Activated CD8-positive, alpha-beta memory T cell treated with anti-CD3 and anti-CD28 coated beads, Interleukin-2, amount 10 ng/mL, durations not matched to agents 7 days and 5 days (primary cell): ENCODE measurements at regions not wholly inside any gene's neighbourhood (a gene's known extent, or its start where the extent isn't known, plus 50 kb on each side); places are given as distances from the start of the nearest gene placed in this dataset.

ENCODE experiments used
- ATAC-seq: fragments of 150-1000 bp; cut with Tn5 transposase; one replicate; pipeline ENCODE4 v1.10.0; 2021; ENCODE audit warnings: moderate library complexity
- CTCF ChIA-PET: fragments of 350-600 bp; sonication (Branson Sonifier 250); formaldehyde crosslinking; loops from one replicate; lab custom pipeline; 2021; ENCODE audit warnings: antibody characterized with exemption; lab: Charles Lee
- DNase-seq: peaks from one replicate; pipeline ENCODE4 v3.0.0-alpha.2; 2020
- H3K27ac Mint-ChIP-seq: one replicate; pipeline ENCODE4 v1.8.0; 2021; ENCODE audit warnings: mild to moderate bottlenecking, mixed read lengths
- H3K27me3 Mint-ChIP-seq: one replicate; pipeline ENCODE4 v1.8.0; 2021; ENCODE audit warnings: mixed read lengths
- H3K36me3 Mint-ChIP-seq: one replicate; pipeline ENCODE4 v1.8.0; 2021; ENCODE audit warnings: mild to moderate bottlenecking, mixed read lengths
- H3K4me1 Mint-ChIP-seq: one replicate; pipeline ENCODE4 v1.8.0; 2021; ENCODE audit warnings: mixed read lengths
- H3K4me3 Mint-ChIP-seq: one replicate; pipeline ENCODE4 v1.8.0; 2021; ENCODE audit warnings: mild to moderate bottlenecking, moderate library complexity, mixed read lengths
- H3K9me3 Mint-ChIP-seq: one replicate; pipeline ENCODE4 v1.8.0; 2022; ENCODE audit warnings: low read depth, mixed read lengths

DNA sequence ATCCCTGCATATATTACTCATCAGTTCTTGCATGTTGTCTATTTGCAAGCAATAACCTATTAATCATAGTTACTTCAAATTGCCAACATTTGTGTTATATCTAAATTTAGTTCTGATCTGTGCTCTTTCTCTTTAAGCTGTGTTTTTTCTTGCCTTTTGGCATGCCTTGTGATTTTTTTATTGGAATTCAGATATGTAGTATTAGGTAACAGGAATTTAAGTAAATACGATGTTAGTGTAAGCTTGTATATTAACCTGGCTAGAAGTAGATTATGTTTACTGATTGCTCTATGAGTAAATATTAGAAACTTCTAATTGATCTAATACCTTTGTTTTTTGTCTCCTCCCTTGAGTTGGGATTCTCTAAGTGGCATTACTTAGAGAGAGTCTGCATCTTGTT is 718.9 kb upstream of the POT1 start:
- no peaks in the 10 kb centered on the region for H3K4me1 Mint-ChIP-seq
- H3K36me3 Mint-ChIP-seq: no peaks in the 10 kb centered on the region
- no peak overlapping the region for H3K4me3 Mint-ChIP-seq
- H3K27ac Mint-ChIP-seq: no peak overlapping the region
- CTCF ChIA-PET: no interaction called here
- DNase-seq: no peak
- peaks cover 4% of the 10 kb centered on the region for H3K9me3 Mint-ChIP-seq
- H3K27me3 Mint-ChIP-seq: no peaks in the 10 kb centered on the region
- ATAC-seq: no peak

DNA sequence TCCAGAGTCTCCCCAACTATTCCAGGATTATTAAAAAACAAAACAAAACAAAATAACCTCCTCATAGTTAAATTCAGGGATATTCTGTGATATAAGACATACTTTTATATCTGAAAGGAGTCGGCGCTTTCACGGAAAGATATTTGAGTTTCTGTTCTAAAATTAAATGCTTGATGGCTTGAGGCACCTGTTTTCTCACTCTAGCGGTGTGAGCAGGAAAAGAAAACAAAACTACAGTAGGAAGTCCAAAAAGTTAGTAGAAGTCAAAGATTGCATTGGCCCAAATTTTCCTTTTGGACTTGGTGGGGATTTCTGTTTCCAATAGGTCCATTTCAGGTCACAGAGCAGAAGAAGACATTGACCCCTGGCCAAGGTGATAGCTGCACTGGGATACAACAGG is 716.1 kb upstream of the POT1 start:
- Mint-ChIP-seq H3K9me3 (peaks cover 9% of the 10 kb centered on the region), H3K36me3 (no peaks in the 10 kb centered on the region), H3K27me3 (no peaks in the 10 kb centered on the region), H3K4me1 (no peaks in the 10 kb centered on the region), H3K27ac (no peak overlapping the region), H3K4me3 (no peak overlapping the region)
- ATAC-seq (no peak), DNase-seq (no peak)
- CTCF ChIA-PET: no interaction called here

DNA sequence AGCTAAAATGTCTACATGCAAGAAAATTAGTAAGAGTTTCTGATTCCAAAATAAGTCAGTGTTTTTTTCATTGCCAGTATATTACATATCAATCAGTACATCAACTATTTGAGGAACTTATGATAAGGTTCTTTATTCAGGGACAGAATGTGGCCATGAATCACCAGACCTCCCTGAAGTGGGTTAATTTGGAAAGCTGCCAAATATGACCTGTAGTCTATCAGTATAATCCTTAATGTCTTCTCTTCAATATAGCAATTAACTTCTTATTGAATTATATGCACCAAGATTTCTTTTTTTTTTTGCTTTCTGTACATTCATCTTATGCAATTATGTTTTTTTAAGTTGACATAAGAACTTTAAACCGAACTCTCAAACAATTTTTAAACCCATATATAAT is 714.5 kb upstream of the POT1 start:
- no peak overlapping the region for H3K4me3 Mint-ChIP-seq
- DNase-seq (no peak), ATAC-seq (no peak)
- peaks cover 11% of the 10 kb centered on the region for H3K9me3 Mint-ChIP-seq
- no peaks in the 10 kb centered on the region for H3K27me3 Mint-ChIP-seq
- H3K27ac Mint-ChIP-seq: no peak overlapping the region
- H3K36me3 Mint-ChIP-seq: no peaks in the 10 kb centered on the region
- no peaks in the 10 kb centered on the region for H3K4me1 Mint-ChIP-seq
- CTCF ChIA-PET: no interaction called here

DNA sequence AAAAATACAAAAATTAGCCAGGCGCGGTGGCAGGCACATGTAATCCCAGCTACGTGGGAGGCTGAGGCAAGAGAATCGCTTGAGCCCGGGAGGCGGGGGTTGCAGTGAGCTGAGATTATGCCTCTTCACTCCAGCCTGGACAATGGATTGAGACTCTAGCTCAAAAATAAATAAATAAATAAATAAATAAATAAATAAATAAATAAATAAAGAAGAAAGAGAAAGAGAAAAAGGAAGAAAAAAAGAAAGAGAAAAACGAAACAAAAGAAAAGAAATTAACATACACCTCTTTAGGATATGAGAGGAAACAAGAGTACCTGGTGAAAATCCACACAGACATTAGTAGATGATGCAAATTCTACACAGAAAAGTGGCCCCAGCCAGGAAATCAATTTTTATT is 713.7 kb upstream of the POT1 start:
- ATAC-seq: no peak
- no peaks in the 10 kb centered on the region for H3K36me3 Mint-ChIP-seq
- H3K9me3 Mint-ChIP-seq: peaks cover 8% of the 10 kb centered on the region
- CTCF ChIA-PET: no interaction called here
- H3K27ac Mint-ChIP-seq: no peak overlapping the region
- no peaks in the 10 kb centered on the region for H3K27me3 Mint-ChIP-seq
- H3K4me1 Mint-ChIP-seq: no peaks in the 10 kb centered on the region
- no peak overlapping the region for H3K4me3 Mint-ChIP-seq
- no peak for DNase-seq

DNA sequence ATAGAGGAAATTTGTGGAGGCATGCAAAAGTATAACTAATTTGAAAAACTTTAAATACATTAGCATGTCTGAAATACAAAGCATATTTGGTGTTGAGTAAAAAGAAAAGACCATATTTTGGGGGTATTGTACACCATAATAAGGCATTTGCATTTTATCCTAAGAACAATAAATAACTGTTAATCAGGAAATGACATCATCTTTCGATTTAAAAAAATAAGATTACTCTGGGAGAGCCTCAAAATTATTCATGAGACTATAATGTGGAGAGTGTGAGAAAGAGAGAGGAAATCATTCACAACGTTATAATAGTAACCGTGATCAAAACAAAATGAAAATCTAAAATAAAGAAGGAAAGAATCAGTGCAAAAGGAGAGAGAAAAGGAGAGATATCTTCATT is 712.3 kb upstream of the POT1 start:
- DNase-seq (no peak), ATAC-seq (no peak)
- Mint-ChIP-seq H3K27ac (no peak overlapping the region), H3K4me3 (no peak overlapping the region), H3K9me3 (peaks cover 10% of the 10 kb centered on the region), H3K36me3 (no peaks in the 10 kb centered on the region), H3K27me3 (no peaks in the 10 kb centered on the region), H3K4me1 (no peaks in the 10 kb centered on the region)
- CTCF ChIA-PET: no interaction called here

DNA sequence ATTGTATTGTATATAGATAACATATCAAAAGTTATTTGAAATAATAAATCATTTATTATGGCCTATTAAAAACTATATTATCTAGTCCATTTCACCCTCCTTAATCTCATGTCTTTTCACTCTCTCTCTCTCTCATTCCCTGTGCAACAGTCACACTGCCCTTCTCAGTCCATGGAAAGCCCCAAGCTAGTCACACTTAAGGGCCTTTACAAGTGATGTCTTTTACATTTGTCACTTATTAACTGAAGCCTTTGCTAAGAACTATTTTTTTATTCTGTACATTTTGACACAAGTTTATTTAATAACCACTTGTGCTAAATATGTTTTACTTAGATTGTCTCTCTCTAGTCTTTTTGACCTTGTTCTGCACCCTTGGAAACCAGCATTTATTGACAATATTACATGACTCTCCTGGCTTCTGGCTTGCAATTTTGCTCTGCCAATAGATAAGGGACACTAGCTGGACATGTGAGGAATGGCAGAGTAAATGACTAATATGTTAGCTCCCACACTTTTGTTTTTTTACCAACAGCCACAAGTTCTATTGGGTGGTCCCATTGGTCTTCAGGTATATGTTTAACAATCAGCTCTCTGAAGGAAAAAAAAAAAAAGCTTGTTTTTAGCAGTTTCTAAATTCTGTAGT is 706.8 kb upstream of the POT1 start:
- Mint-ChIP-seq H3K27me3 (no peaks in the 10 kb centered on the region), H3K4me1 (no peaks in the 10 kb centered on the region), H3K9me3 (peaks cover 7% of the 10 kb centered on the region), H3K36me3 (no peaks in the 10 kb centered on the region), H3K4me3 (no peak overlapping the region), H3K27ac (no peak overlapping the region)
- ATAC-seq: no peak
- CTCF ChIA-PET: no interaction called here
- DNase-seq: no peak

DNA sequence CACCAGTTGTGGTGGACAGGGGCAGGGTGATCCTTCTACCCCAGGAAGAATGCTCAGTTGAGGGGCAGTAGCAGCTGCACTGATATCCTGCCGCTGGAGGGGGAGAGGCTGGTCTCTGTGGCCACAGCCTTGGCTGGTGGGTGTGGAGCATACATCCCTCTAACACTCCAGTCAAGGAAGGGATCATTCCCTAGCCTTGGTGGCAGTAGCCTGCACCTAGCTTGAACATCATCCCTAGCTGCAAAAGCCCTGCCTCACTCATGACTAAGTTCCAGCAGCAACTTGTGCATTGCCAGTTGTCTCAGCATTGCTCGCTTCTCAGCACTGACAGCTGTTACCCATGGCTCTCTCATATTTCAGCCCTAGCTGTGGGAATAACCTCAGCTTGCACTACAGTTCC is 688.9 kb upstream of the POT1 start:
- Mint-ChIP-seq H3K27me3 (no peaks in the 10 kb centered on the region), H3K4me3 (no peak overlapping the region), H3K9me3 (peaks cover 12% of the 10 kb centered on the region), H3K4me1 (no peaks in the 10 kb centered on the region), H3K27ac (no peak overlapping the region), H3K36me3 (no peaks in the 10 kb centered on the region)
- CTCF ChIA-PET: no interaction called here
- ATAC-seq (no peak), DNase-seq (no peak)

DNA sequence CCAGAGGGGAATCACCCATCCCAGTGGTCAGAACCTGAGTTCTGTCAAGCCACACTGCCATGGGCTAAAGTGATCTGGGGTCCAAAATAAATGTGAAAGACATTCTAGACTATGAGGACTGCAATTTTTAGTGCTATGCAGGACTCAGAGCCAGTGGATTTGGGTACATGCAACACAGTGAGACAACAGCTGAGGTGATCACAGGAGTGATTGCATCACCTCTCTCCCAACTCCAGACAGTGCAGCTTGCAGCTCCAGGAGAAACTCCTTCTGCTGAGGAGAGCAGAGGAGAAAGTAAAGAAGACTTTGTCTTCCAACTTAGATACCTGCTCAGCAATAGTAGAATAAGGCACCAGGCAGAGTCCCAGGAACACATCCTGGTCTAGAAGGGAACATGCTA is 682.0 kb upstream of the POT1 start:
- Mint-ChIP-seq H3K4me3 (no peak overlapping the region), H3K4me1 (no peaks in the 10 kb centered on the region), H3K27ac (no peak overlapping the region), H3K9me3 (peaks cover 13% of the 10 kb centered on the region), H3K36me3 (no peaks in the 10 kb centered on the region), H3K27me3 (no peaks in the 10 kb centered on the region)
- no peak for DNase-seq
- no peak for ATAC-seq
- CTCF ChIA-PET: no interaction called here

DNA sequence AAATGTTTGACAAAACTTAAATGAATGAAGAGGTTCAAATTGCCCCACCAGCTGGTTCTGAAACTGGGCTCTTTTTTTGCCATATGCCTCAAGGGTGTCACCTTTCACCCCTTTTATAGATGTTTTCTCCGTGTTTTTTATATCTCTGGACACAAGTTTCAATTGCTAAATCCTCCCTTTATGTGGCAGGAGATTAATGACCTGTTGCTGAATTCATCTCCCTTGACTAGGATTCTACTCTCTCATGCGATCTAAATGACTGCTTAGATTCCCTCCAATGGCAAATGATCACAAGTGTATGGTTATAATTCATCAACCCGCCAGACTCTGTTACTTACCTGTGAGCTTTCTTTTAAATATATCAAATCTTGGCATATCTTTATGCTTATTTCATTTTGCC is 677.0 kb upstream of the POT1 start:
- CTCF ChIA-PET: no interaction called here
- Mint-ChIP-seq H3K9me3 (peaks cover 10% of the 10 kb centered on the region), H3K27me3 (no peaks in the 10 kb centered on the region), H3K4me3 (no peak overlapping the region), H3K36me3 (no peaks in the 10 kb centered on the region), H3K27ac (no peak overlapping the region), H3K4me1 (no peaks in the 10 kb centered on the region)
- ATAC-seq (no peak), DNase-seq (no peak)

DNA sequence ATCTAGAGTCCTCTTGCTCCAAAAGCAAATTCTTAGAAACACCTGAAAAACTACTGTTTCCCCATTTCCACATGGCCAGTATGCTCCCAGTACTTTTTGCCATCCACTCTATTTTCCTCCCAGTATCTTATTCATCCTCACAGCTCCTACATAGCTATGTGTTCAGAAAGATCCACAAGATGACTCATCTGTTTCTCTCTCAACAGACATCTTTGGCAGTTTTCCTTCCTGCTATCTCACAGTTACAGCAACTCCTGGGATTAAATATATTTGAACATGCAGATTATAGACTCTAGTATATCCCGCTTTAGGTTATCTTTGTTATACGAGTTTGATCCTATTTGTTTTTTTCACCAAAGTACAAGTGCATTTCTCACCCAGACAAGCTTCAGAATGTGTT is 675.6 kb upstream of the POT1 start:
- H3K27ac Mint-ChIP-seq: no peak overlapping the region
- H3K4me1 Mint-ChIP-seq: no peaks in the 10 kb centered on the region
- H3K36me3 Mint-ChIP-seq: no peaks in the 10 kb centered on the region
- CTCF ChIA-PET: interaction anchor here (0.8 kb wide), 1 partner anchor 11 kb away, joined by 3 read pairs; no protein-coding TSS in a partner anchor
- no peak for DNase-seq
- no peak overlapping the region for H3K4me3 Mint-ChIP-seq
- ATAC-seq: no peak
- no peaks in the 10 kb centered on the region for H3K27me3 Mint-ChIP-seq
- H3K9me3 Mint-ChIP-seq: peaks cover 3% of the 10 kb centered on the region

DNA sequence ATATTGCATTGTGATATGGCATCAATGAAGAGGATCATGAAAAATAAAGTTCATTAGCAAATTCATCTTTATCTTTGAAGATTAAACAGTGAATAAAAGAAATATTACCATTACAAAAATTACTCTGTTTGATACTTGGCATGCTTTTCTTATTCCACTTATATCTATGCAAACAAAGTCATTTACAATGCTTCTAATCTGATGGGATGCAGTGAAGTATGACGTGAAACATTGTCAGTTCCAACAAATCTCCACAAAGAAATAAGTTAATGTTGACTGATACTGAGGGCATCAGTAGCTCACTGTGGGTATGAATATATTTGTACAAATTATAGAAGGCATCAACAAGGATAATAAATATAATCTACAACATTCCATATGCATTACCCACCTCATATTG is 672.8 kb upstream of the POT1 start:
- CTCF ChIA-PET: no interaction called here
- no peaks in the 10 kb centered on the region for H3K9me3 Mint-ChIP-seq
- ATAC-seq: no peak
- DNase-seq: no peak
- H3K27me3 Mint-ChIP-seq: no peaks in the 10 kb centered on the region
- no peaks in the 10 kb centered on the region for H3K36me3 Mint-ChIP-seq
- H3K4me1 Mint-ChIP-seq: no peaks in the 10 kb centered on the region
- H3K4me3 Mint-ChIP-seq: no peak overlapping the region
- H3K27ac Mint-ChIP-seq: no peak overlapping the region

DNA sequence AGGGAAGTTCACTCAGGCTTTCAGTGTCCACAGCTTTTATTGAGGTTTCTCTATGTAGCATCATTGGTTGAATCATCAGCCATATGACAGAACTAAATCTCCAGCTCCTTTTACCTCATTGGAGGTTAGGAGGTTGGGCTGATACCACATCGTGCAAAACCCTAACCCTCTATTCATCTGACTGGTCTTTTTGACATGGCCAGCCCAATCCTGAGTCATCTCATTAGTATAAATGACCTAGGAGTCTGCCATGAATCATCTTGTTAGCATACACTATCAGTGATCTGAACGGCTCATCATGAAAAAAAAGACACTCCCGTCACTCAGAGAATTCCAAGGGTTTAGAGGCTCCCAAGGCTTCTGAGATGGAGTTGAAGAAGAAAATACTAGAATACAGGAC is 669.8 kb upstream of the POT1 start:
- no peak overlapping the region for H3K4me3 Mint-ChIP-seq
- DNase-seq (no peak), ATAC-seq (no peak)
- no peak overlapping the region for H3K27ac Mint-ChIP-seq
- H3K4me1 Mint-ChIP-seq: no peaks in the 10 kb centered on the region
- CTCF ChIA-PET: interaction anchor here (0.9 kb wide), 1 partner anchor 55 kb away, joined by 4 read pairs; no protein-coding TSS in a partner anchor
- H3K27me3 Mint-ChIP-seq: no peaks in the 10 kb centered on the region
- H3K9me3 Mint-ChIP-seq: peaks cover 2% of the 10 kb centered on the region
- no peaks in the 10 kb centered on the region for H3K36me3 Mint-ChIP-seq

DNA sequence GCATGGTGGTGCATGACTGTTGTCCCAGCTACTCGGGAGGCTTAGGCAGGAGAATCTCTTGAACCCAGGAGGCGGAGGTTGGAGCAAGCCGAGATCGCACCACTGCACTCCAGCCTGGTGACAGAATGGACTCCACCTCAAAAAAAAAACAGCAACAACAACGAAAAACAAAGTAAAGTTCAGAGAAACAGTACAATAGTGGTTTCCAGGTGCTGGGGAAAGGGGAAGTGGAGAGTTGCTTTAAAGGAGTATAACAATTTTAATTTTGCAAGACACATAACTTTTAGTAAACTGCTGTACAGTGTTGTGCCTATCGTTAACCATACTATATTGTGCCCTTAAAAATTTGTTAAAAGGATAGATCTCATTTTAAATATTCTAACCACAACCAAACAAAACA is 662.7 kb upstream of the POT1 start:
- no peak overlapping the region for H3K27ac Mint-ChIP-seq
- DNase-seq (no peak), ATAC-seq (no peak)
- CTCF ChIA-PET: no interaction called here
- H3K9me3 Mint-ChIP-seq: peaks cover 8% of the 10 kb centered on the region
- no peaks in the 10 kb centered on the region for H3K27me3 Mint-ChIP-seq
- H3K36me3 Mint-ChIP-seq: no peaks in the 10 kb centered on the region
- H3K4me3 Mint-ChIP-seq: no peak overlapping the region
- H3K4me1 Mint-ChIP-seq: no peaks in the 10 kb centered on the region

DNA sequence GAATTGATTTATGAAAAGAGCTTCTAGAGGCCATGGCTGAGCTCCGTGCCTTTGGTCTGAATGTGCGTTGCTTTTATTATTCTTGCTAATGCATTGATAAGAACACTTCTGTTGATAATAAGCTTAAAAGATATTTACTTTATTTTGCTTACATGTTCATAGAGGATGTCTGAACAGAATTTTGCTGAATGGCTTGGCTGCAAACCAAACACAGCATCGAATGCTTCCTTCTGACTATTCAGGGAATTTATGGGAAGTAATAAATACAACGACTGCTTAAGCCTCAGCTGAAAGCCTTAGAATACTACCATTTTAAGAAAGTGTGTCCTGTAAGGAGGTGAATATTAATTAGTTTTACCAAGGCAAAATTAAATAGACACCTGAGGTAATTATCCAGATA is 643.5 kb upstream of the POT1 start:
- Mint-ChIP-seq H3K9me3 (peaks cover 9% of the 10 kb centered on the region), H3K36me3 (no peaks in the 10 kb centered on the region), H3K27me3 (no peaks in the 10 kb centered on the region), H3K4me3 (no peak overlapping the region), H3K4me1 (no peaks in the 10 kb centered on the region), H3K27ac (no peak overlapping the region)
- DNase-seq (no peak), ATAC-seq (no peak)
- CTCF ChIA-PET: no interaction called here

DNA sequence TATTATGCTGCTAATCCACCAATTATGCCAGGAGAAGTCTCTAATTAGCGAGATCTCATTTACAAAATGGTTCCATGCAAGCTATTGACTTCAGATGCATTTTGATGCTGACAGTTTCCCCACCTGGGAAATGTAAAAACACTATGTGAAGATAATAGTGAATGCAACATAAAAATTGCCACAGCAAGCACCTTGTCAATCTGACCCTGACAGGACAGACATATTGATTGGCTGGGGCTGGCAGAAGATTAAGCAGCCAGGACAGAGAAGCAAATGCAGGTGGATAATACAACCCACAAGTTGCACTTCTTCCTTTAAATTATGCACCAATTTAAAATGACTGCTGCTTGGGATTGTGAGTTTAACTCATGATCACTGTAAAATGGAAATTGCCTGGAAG is 642.8 kb upstream of the POT1 start:
- peaks cover 9% of the 10 kb centered on the region for H3K9me3 Mint-ChIP-seq
- no peaks in the 10 kb centered on the region for H3K36me3 Mint-ChIP-seq
- no peaks in the 10 kb centered on the region for H3K27me3 Mint-ChIP-seq
- no peaks in the 10 kb centered on the region for H3K4me1 Mint-ChIP-seq
- CTCF ChIA-PET: no interaction called here
- ATAC-seq: no peak
- no peak for DNase-seq
- H3K27ac Mint-ChIP-seq: no peak overlapping the region
- no peak overlapping the region for H3K4me3 Mint-ChIP-seq
